PC-9 (cell line): ENCODE measurements at regions not wholly inside any gene's neighbourhood (a gene's known extent, or its start where the extent isn't known, plus 50 kb on each side); places are given as distances from the start of the nearest gene placed in this dataset.

ENCODE experiments used
- EZH2 ChIP-seq: fragments of 200-600 bp; sonication (generic); IDR thresholded peaks from 2 replicates; pipeline ENCODE4 v1.8.0; 2017; ENCODE audit warnings: antibody characterized with exemption, low read depth
- TF ChIP-seq, protein P1 (sequence below): fragments of 200-600 bp; sonication (generic); conservative IDR thresholded peaks from 2 replicates; pipeline ENCODE4 v1.6.1; 2017; ENCODE audit warnings: mixed run types, antibody characterized with exemption, mild to moderate bottlenecking, moderate library complexity

DNA sequence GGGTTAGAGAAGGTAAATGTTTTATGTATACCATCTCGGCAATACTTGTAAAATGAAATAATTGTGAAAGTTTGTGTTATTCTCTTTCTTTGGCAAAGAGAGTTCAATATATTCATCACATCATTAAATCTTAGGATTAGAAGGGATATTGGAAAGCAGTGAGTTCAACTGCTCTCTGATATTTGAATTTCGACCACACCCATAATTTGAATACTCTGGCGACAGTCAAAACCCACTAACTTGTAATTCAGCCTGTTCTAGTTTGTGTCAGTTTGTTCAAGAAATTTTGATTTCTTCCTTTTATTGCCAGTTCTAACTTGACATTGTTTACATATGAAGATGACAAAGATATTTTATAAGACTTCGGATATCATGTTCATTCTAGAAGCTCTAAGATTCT lies 1380.5 kb upstream of the CDH8 start:
- no peak for TF ChIP-seq EZH2
- TF ChIP-seq, protein P1, sequence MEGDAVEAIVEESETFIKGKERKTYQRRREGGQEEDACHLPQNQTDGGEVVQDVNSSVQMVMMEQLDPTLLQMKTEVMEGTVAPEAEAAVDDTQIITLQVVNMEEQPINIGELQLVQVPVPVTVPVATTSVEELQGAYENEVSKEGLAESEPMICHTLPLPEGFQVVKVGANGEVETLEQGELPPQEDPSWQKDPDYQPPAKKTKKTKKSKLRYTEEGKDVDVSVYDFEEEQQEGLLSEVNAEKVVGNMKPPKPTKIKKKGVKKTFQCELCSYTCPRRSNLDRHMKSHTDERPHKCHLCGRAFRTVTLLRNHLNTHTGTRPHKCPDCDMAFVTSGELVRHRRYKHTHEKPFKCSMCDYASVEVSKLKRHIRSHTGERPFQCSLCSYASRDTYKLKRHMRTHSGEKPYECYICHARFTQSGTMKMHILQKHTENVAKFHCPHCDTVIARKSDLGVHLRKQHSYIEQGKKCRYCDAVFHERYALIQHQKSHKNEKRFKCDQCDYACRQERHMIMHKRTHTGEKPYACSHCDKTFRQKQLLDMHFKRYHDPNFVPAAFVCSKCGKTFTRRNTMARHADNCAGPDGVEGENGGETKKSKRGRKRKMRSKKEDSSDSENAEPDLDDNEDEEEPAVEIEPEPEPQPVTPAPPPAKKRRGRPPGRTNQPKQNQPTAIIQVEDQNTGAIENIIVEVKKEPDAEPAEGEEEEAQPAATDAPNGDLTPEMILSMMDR: no peak
